PC-9 (cell line): ENCODE measurements at regions not wholly inside any gene's neighbourhood (a gene's known extent, or its start where the extent isn't known, plus 50 kb on each side); places are given as distances from the start of the nearest gene placed in this dataset.

Experiments
- BruUV-seq: library from RNA; stranded (reverse); fragments of 400-500 nt; replicated peaks from 2 replicates; lab custom pipeline; 2021; lab: Mats Ljungman, UMichigan
- CTCF ChIA-PET: fragments of 300-600 bp; sonication (Branson Sonifier 250); formaldehyde crosslinking; loops from one replicate; lab custom pipeline; 2022; ENCODE audit warnings: antibody characterized with exemption; lab: Charles Lee
- POLR2A ChIA-PET: fragments of 300-600 bp; sonication (Branson Sonifier 250); formaldehyde crosslinking; loops from one replicate; lab custom pipeline; 2022; ENCODE audit warnings: antibody characterized with exemption; ENCODE audit not compliant: unreplicated experiment; lab: Charles Lee
- DNase-seq, 2 experiments: peaks; one replicate each; pipeline versions ENCODE4 v3.0.0 to v3.0.0-alpha.2; 2015 to 2022; ENCODE audit warnings: mixed read lengths in 1 of 2
- H2AFZ ChIP-seq: fragments of 200-600 bp; sonication (generic); 2 replicates; pipeline ENCODE4 v1.8.1; 2017; ENCODE audit warnings: antibody characterized with exemption
- H3F3A ChIP-seq: fragments of 200-600 bp; sonication (generic); 2 replicates; pipeline ENCODE4 v1.8.1; 2017; ENCODE audit warnings: antibody characterized with exemption, mild to moderate bottlenecking, low read depth; ENCODE audit not compliant: insufficient read depth
- H3K27ac ChIP-seq: fragments of 200-600 bp; sonication (generic); 2 replicates; pipeline ENCODE4 v1.6.1; 2016; ENCODE audit warnings: mixed run types
- H3K27me3 ChIP-seq: fragments of 200-600 bp; sonication (generic); 2 replicates; pipeline ENCODE4 v1.6.1; 2016; ENCODE audit warnings: low read depth, mixed run types; ENCODE audit not compliant: insufficient read depth
- H3K36me3 ChIP-seq: fragments of 200-600 bp; sonication (generic); 2 replicates; pipeline ENCODE4 v1.6.1; 2016; ENCODE audit warnings: low read depth, mixed run types
- H3K4me1 ChIP-seq: fragments of 200-600 bp; sonication (generic); replicated peaks from 2 replicates; pipeline ENCODE4 v1.6.1; 2016; ENCODE audit warnings: mixed run types; ENCODE audit not compliant: insufficient read depth
- H3K4me2 ChIP-seq: fragments of 200-600 bp; sonication (generic); 2 replicates; pipeline ENCODE4 v1.6.1; 2017; ENCODE audit warnings: mixed run types
- H3K4me3 ChIP-seq: fragments of 200-600 bp; sonication (generic); 2 replicates; pipeline ENCODE4 v1.6.1; 2016; ENCODE audit warnings: mixed run types
- H3K79me2 ChIP-seq: fragments of 200-600 bp; sonication (generic); 2 replicates; pipeline ENCODE4 v1.6.1; 2017; ENCODE audit warnings: low read depth, mixed run types
- H3K9me2 ChIP-seq: fragments of 200-600 bp; sonication (generic); 2 replicates; pipeline ENCODE4 v1.8.1; 2017; ENCODE audit warnings: mild to moderate bottlenecking; ENCODE audit not compliant: insufficient read depth
- H3K9me3 ChIP-seq: fragments of 200-600 bp; sonication (generic); 2 replicates; pipeline ENCODE4 v1.8.1; 2016; ENCODE audit warnings: low read depth; ENCODE audit not compliant: insufficient read depth
- H4K20me1 ChIP-seq: fragments of 200-600 bp; sonication (generic); 2 replicates; pipeline ENCODE4 v1.8.1; 2017; ENCODE audit not compliant: insufficient read depth
- CTCF ChIP-seq: fragments of 200-600 bp; sonication (generic); conservative IDR thresholded peaks from 2 replicates; pipeline ENCODE4 v1.6.1; 2017; ENCODE audit warnings: mixed run types, antibody characterized with exemption, mild to moderate bottlenecking, moderate library complexity
- EZH2 ChIP-seq: fragments of 200-600 bp; sonication (generic); IDR thresholded peaks from 2 replicates; pipeline ENCODE4 v1.8.0; 2017; ENCODE audit warnings: antibody characterized with exemption, low read depth
- intact Hi-C: fragments of 100-400 bp; cut with micrococcal nuclease; formaldehyde crosslinking; loops from one replicate; pipeline ENCODE4 v1.10.0; 2022; ENCODE audit not compliant: unreplicated experiment

GRCh38 chr18:40570615-40571014, 1384.4 kb upstream of the PIK3C3 start:
- no peaks in the 10 kb centered on the region for H3K9me2 ChIP-seq
- CTCF ChIA-PET, result no interaction called here
- intact Hi-C loops, result no loop called here
- TF ChIP-seq EZH2 (no peak), CTCF (no peak)
- H3K9me3 ChIP-seq, result no peaks in the 10 kb centered on the region
- no peaks in the 10 kb centered on the region for H3F3A ChIP-seq
- no peak overlapping the region for H3K4me3 ChIP-seq
- no TSS peak for BruUV-seq
- no peak overlapping the region for H2AFZ ChIP-seq
- no peaks in the 10 kb centered on the region for H3K27me3 ChIP-seq
- no peaks in the 10 kb centered on the region for H4K20me1 ChIP-seq
- H3K79me2 ChIP-seq, result no peaks in the 10 kb centered on the region
- no peaks in the 10 kb centered on the region for H3K36me3 ChIP-seq
- no peak overlapping the region for H3K27ac ChIP-seq
- H3K4me1 ChIP-seq, result no peaks in the 10 kb centered on the region
- no peak overlapping the region for H3K4me2 ChIP-seq
- POLR2A ChIA-PET, result no interaction called here
- DNase-seq, result no peak

GRCh38 chr18:40569605-40570004, 1385.4 kb upstream of the PIK3C3 start:
- no peaks in the 10 kb centered on the region for H3K9me2 ChIP-seq
- no peak for DNase-seq
- TF ChIP-seq CTCF, result no peak
- no peaks in the 10 kb centered on the region for H3K27me3 ChIP-seq
- H4K20me1 ChIP-seq, result no peaks in the 10 kb centered on the region
- H2AFZ ChIP-seq, result no peak overlapping the region
- no peaks in the 10 kb centered on the region for H3K9me3 ChIP-seq
- no peaks in the 10 kb centered on the region for H3F3A ChIP-seq
- H3K79me2 ChIP-seq, result no peaks in the 10 kb centered on the region
- intact Hi-C loops, result no loop called here
- CTCF ChIA-PET, result no interaction called here
- H3K4me2 ChIP-seq, result no peak overlapping the region
- no TSS peak for BruUV-seq
- H3K36me3 ChIP-seq, result no peaks in the 10 kb centered on the region
- no peak overlapping the region for H3K4me3 ChIP-seq
- POLR2A ChIA-PET, result no interaction called here
- no peaks in the 10 kb centered on the region for H3K4me1 ChIP-seq
- H3K27ac ChIP-seq, result no peak overlapping the region

GRCh38 chr18:40566510-40566844, 1388.6 kb upstream of the PIK3C3 start:
- no peaks in the 10 kb centered on the region for H3K9me2 ChIP-seq
- DNase-seq, result no peak

More at GRCh38 chr18:40566510-40566844, 1388.6 kb upstream of the PIK3C3 start:
- POLR2A ChIA-PET, result no interaction called here
- TF ChIP-seq EZH2, result no peak
- no peak for TF ChIP-seq CTCF
- Histone ChIP-seq H2AFZ (no peak overlapping the region), H3K9me3 (no peaks in the 10 kb centered on the region), H3K27me3 (no peaks in the 10 kb centered on the region), H3K79me2 (no peaks in the 10 kb centered on the region), H3F3A (no peaks in the 10 kb centered on the region), H3K4me2 (no peak overlapping the region), H3K36me3 (no peaks in the 10 kb centered on the region), H3K4me1 (no peaks in the 10 kb centered on the region), H3K4me3 (no peak overlapping the region), H3K27ac (no peak overlapping the region), H4K20me1 (no peaks in the 10 kb centered on the region)
- intact Hi-C loops, result no loop called here
- CTCF ChIA-PET, result no interaction called here
- BruUV-seq, result no TSS peak
